Karpas-422 (cell line): ENCODE measurements at regions not wholly inside any gene's neighbourhood (a gene's known extent, or its start where the extent isn't known, plus 50 kb on each side); places are given as distances from the start of the nearest gene placed in this dataset.

Experiments
- DNase-seq: peaks from one replicate; pipeline ENCODE4 v3.0.0-alpha.2; 2015
- H2AFZ ChIP-seq: fragments of 200-600 bp; sonication (generic); 2 replicates; pipeline ENCODE4 v1.6.1; 2014; ENCODE audit warnings: antibody characterized with exemption, low read length, mixed read lengths
- H3K27ac ChIP-seq: fragments of 200-600 bp; sonication (generic); 2 replicates; pipeline ENCODE4 v1.5.1; 2014; ENCODE audit warnings: mild to moderate bottlenecking, low read length, moderate library complexity
- H3K27me3 ChIP-seq: fragments of 200-600 bp; sonication (generic); 2 replicates; pipeline ENCODE4 v1.6.1; 2014; ENCODE audit warnings: low read length, mixed read lengths
- H3K36me3 ChIP-seq: fragments of 200-600 bp; sonication (generic); 2 replicates; pipeline ENCODE4 v1.6.1; 2014; ENCODE audit warnings: low read length, mixed read lengths; ENCODE audit not compliant: insufficient read depth
- H3K4me1 ChIP-seq: fragments of 200-600 bp; sonication (generic); 2 replicates; pipeline ENCODE4 v1.6.1; 2014; ENCODE audit warnings: mild to moderate bottlenecking, low read length, mixed read lengths
- H3K4me2 ChIP-seq: fragments of 200-600 bp; sonication (generic); 2 replicates; pipeline ENCODE4 v1.6.1; 2014; ENCODE audit warnings: low read length, low read depth, mild to moderate bottlenecking; ENCODE audit not compliant: poor library complexity, severe bottlenecking
- H3K4me3 ChIP-seq: fragments of 200-600 bp; sonication (generic); 2 replicates; pipeline ENCODE4 v1.5.1; 2014; ENCODE audit warnings: mild to moderate bottlenecking, antibody characterized with exemption, low read length, mixed read lengths
- H3K79me2 ChIP-seq: fragments of 200-600 bp; sonication (generic); 2 replicates; pipeline ENCODE4 v1.6.1; 2014; ENCODE audit warnings: mild to moderate bottlenecking, low read length, mixed read lengths
- H3K9ac ChIP-seq: fragments of 200-600 bp; sonication (generic); 2 replicates; pipeline ENCODE4 v1.6.0; 2014; ENCODE audit warnings: low read length
- H3K9me2 ChIP-seq: fragments of 200-600 bp; sonication (generic), shearing (Covaris generic); replicated peaks from 2 replicates; pipeline ENCODE4 v1.6.0; 2014; ENCODE audit warnings: mild to moderate bottlenecking, low read length, moderate library complexity; ENCODE audit not compliant: insufficient read depth
- H3K9me3 ChIP-seq: fragments of 300-700, 200-600 bp; sonication (generic); 2 replicates; pipeline ENCODE4 v1.6.1; 2014; ENCODE audit warnings: low read length, mixed read lengths
- H4K20me1 ChIP-seq: fragments of 200-600 bp; sonication (generic); 2 replicates; pipeline ENCODE4 v1.6.1; 2014; ENCODE audit warnings: mild to moderate bottlenecking, antibody characterized with exemption, low read length, low read depth; ENCODE audit not compliant: insufficient read depth

DNA sequence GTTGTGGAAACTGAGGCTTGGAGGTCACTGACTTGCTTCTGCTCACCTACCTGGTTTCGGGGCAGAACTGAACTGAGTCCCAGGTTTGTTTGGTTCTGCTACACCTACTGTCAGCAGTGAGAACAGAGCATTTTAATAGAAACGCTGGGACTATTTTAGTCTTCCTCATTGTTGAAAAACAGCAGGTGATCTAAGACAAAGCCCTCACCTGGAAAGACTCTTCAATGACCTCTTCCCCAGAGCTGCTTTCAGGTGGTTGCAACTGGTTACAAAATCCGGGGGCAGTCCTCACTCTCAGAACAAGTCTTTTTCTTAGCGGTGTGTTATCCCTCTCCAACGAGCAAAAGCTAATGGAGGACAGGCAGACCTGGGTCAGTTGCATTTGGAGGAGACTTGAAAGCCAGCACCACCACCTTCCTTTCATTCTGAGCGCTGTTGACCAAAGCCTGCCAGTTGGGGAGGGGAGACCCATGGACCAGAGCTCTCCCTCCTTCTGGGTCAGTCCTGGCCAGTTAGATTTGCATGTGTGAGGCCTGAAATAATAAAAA lies 217.0 kb downstream of the NCK2 start:
- H3K4me2 ChIP-seq = no peak overlapping the region
- no peak overlapping the region for H3K9ac ChIP-seq
- H3K4me1 ChIP-seq = no peaks in the 10 kb centered on the region
- H3K4me3 ChIP-seq = no peak overlapping the region
- no peaks in the 10 kb centered on the region for H3K27me3 ChIP-seq
- no peaks in the 10 kb centered on the region for H3K79me2 ChIP-seq
- no peaks in the 10 kb centered on the region for H3K9me3 ChIP-seq
- no peak overlapping the region for H3K27ac ChIP-seq
- no peak for DNase-seq
- H4K20me1 ChIP-seq = no peaks in the 10 kb centered on the region
- no peak overlapping the region for H2AFZ ChIP-seq
- no peaks in the 10 kb centered on the region for H3K36me3 ChIP-seq
- H3K9me2 ChIP-seq = no peaks in the 10 kb centered on the region; the same call in 1 of the 2 replicates

DNA sequence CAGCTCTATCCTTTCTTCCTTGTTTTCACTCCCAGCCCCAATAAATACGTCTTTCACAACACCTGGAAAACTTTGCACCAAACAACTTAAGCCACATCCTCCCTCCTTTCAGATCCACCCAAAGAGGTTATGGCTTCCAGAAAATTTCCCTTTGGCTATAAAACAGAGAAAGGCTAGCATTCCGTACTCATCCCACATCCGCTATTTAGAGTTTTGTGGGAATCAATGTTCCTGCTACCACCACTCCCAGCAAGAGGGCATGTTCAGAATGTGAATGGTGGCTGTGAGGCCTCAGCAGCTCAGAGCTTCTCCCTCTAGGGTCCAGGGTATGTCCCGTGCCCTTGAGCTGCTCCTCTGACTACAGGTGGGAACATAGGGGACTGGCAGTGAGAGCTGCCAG lies 214.6 kb downstream of the NCK2 start:
- no peaks in the 10 kb centered on the region for H4K20me1 ChIP-seq
- no peaks in the 10 kb centered on the region for H3K36me3 ChIP-seq
- no peaks in the 10 kb centered on the region for H3K9me2 ChIP-seq

DNA sequence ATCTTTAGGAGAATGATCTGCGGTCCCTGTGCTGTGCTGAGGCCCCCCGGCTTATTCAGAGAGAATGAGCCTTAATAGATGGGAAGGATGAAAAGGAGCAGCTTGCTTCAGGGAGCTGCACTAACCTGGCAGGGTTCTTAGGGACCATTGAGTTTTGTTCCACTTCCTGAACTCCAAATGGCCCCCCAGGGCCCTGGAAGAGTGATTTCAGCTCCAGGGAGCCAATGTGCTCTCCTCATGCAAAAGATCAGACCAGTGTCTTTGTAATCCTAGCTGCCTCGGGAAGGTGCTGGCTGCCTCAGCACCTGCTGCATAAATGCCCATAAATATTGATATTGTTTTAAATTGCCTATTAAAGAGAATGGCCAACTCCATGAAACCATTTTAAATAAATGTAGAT lies 210.2 kb downstream of the NCK2 start:
- Histone ChIP-seq H3K4me1 (no peaks in the 10 kb centered on the region), H3K27ac (no peak overlapping the region), H3K9me2 (no peaks in the 10 kb centered on the region), H3K27me3 (no peaks in the 10 kb centered on the region), H3K9ac (no peak overlapping the region), H3K4me3 (no peak overlapping the region), H3K79me2 (no peaks in the 10 kb centered on the region), H3K4me2 (no peak overlapping the region), H3K9me3 (no peaks in the 10 kb centered on the region), H4K20me1 (no peaks in the 10 kb centered on the region), H3K36me3 (no peaks in the 10 kb centered on the region), H2AFZ (no peak overlapping the region)
- no peak for DNase-seq

More for the DNA sequence above, 214.6 kb downstream of the NCK2 start:
- no peak overlapping the region for H3K4me2 ChIP-seq
- H3K9me3 ChIP-seq = no peaks in the 10 kb centered on the region
- DNase-seq = no peak
- H3K79me2 ChIP-seq = no peaks in the 10 kb centered on the region
- no peak overlapping the region for H3K4me3 ChIP-seq
- H3K9ac ChIP-seq = no peak overlapping the region
- no peaks in the 10 kb centered on the region for H3K4me1 ChIP-seq
- no peak overlapping the region for H3K27ac ChIP-seq
- no peaks in the 10 kb centered on the region for H3K27me3 ChIP-seq
- H2AFZ ChIP-seq = no peak overlapping the region

DNA sequence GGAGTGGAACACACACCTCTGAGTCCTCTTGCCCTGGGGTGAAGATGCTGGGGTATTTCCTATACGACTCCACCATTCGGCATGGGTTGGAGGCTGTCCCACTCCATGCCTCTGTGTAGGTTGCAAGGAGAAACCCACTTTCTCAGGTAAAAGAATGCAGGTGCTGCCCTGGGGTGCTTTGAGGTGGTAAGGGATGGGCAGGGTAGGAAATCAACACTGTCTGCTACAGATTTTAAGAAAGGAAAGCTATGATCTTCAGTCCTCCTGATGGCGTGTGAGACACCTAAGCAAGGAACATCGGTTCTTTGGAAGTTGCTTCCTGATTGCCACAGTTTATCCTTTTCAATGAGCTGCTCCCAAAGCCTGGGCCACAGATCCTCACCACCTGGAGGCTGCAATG lies 209.2 kb downstream of the NCK2 start:
- no peak overlapping the region for H3K4me2 ChIP-seq
- no peaks in the 10 kb centered on the region for H3K9me3 ChIP-seq
- no peaks in the 10 kb centered on the region for H3K27me3 ChIP-seq
- no peaks in the 10 kb centered on the region for H3K4me1 ChIP-seq
- H2AFZ ChIP-seq = no peak overlapping the region
- H3K9ac ChIP-seq = no peak overlapping the region
- no peaks in the 10 kb centered on the region for H3K79me2 ChIP-seq
- H3K27ac ChIP-seq = no peak overlapping the region
- H3K4me3 ChIP-seq = no peak overlapping the region
- H3K36me3 ChIP-seq = no peaks in the 10 kb centered on the region
- H3K9me2 ChIP-seq = no peaks in the 10 kb centered on the region
- no peaks in the 10 kb centered on the region for H4K20me1 ChIP-seq
- no peak for DNase-seq

DNA sequence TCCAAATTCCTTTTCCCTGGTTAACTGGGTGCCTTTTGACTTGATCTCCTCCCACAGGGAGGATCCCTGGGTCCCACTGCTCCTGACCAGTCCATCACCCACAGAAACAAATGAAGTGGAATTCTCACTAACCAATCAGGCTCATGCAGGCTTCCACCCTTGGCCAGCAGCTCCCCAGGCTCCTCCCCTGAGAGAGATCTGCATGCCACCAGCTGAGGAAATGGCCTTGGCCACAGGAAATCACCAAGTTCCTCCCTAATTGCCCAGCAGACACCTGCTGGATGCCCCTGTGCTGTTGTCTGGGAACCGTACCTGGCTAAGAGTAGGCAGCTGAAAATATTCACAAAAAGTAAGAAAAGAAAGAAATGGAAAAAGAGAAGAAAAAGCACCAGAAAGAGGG lies 207.4 kb downstream of the NCK2 start:
- Histone ChIP-seq H3K4me2 (no peak overlapping the region), H3K9me2 (no peaks in the 10 kb centered on the region), H3K9ac (no peak overlapping the region), H3K27me3 (no peaks in the 10 kb centered on the region), H3K79me2 (no peaks in the 10 kb centered on the region), H3K27ac (no peak overlapping the region), H3K4me1 (no peaks in the 10 kb centered on the region), H2AFZ (no peak overlapping the region), H4K20me1 (no peaks in the 10 kb centered on the region), H3K36me3 (no peaks in the 10 kb centered on the region), H3K4me3 (no peak overlapping the region), H3K9me3 (no peaks in the 10 kb centered on the region)
- DNase-seq = no peak

DNA sequence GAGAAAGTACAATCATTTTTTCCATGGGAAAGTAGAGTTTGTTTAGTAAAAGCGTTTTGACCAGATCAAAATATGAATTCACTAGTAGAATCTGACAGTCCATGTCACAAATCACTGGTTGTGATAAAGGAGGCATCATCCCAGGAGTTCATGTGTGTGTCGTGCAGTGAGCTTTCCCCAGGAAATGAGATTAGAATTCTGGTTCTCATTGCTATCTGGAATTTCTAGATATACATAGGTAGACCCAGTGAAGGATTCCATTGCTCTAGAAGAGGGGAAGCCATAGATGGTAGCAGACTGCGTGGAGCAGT lies 206.6 kb downstream of the NCK2 start:
- Histone ChIP-seq H3K9me2 (no peaks in the 10 kb centered on the region), H3K4me3 (no peak overlapping the region)

DNA sequence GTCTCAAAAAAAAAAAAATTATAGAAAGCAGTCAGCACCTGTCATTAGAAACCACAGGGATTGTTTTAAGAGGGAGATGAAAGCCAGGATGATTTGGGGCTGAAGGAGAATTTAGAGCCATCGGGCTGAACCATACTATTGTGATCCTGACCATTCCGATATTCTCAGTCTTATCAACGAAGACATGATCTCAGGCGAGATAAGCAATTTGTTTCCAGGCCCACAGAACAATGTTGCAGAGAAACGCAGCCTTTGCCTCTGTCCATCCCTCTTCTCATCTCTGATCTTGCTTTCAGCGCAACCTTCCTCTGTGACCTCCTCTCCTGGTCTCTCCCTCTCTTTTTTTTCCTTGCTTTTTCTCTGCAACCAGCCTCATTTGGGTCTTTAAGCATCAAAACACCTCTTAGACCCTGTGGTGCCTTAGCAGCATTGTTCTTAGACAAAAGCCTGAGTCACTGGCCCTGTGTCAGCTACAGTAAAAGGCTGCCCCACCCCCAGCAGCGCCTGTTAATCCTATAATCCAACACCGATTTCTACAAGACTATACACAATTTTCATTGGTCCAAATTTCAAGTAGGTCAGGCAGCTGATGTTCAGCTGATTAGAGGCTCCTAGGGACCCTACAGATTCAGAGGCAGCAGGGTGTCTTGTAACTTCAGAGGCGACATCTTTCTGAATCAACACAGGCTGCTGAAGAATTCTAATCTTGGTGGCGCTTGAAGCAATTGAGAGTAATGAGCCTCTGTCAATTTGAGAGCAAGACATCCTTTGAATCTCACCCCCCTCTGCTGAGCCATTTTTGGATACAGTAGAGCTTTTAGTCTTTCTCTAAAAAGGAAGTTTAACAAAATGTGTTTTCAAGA lies 206.0 kb downstream of the NCK2 start:
- H3K27me3 ChIP-seq = no peaks in the 10 kb centered on the region
- no peaks in the 10 kb centered on the region for H3K4me1 ChIP-seq
- H3K79me2 ChIP-seq = no peaks in the 10 kb centered on the region
- H4K20me1 ChIP-seq = no peaks in the 10 kb centered on the region
- H3K9ac ChIP-seq = no peak overlapping the region
- no peaks in the 10 kb centered on the region for H3K9me2 ChIP-seq
- no peaks in the 10 kb centered on the region for H3K36me3 ChIP-seq
- no peak overlapping the region for H3K4me2 ChIP-seq
- DNase-seq = no peak
- no peak overlapping the region for H3K4me3 ChIP-seq
- H2AFZ ChIP-seq = no peak overlapping the region
- no peak overlapping the region for H3K27ac ChIP-seq
- H3K9me3 ChIP-seq = no peaks in the 10 kb centered on the region

More for the DNA sequence above, 206.6 kb downstream of the NCK2 start:
- Histone ChIP-seq H2AFZ (no peak overlapping the region), H3K4me1 (no peaks in the 10 kb centered on the region), H3K9ac (no peak overlapping the region), H3K36me3 (no peaks in the 10 kb centered on the region), H3K27me3 (no peaks in the 10 kb centered on the region), H3K79me2 (no peaks in the 10 kb centered on the region), H3K9me3 (no peaks in the 10 kb centered on the region), H3K4me2 (no peak overlapping the region), H3K27ac (no peak overlapping the region), H4K20me1 (no peaks in the 10 kb centered on the region)
- DNase-seq = no peak

DNA sequence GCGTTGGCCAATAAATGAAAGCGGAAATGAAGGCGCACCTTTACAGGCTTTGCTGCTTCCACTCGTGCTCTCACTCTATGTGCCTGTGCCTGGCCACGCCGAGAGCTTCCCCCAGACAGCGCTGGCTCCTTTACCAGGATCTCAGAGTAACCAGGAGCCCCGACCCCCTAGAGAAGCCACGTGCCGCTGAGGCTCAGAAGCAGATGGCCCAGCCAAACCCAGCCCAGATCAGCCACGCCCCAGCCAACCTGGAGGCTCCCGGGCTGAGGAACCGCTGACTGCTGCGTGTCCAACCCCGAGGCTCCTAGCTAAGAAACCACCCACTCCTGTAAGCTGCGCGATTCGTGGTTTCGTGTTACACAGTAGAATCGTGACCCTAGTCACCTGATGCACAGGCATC lies 199.3 kb downstream of the NCK2 start:
- H3K27me3 ChIP-seq = no peaks in the 10 kb centered on the region
- no peaks in the 10 kb centered on the region for H3K79me2 ChIP-seq
- H3K9me2 ChIP-seq = no peaks in the 10 kb centered on the region
- no peak for DNase-seq
- no peak overlapping the region for H3K27ac ChIP-seq
- no peaks in the 10 kb centered on the region for H3K4me1 ChIP-seq
- H2AFZ ChIP-seq = no peak overlapping the region
- H4K20me1 ChIP-seq = no peaks in the 10 kb centered on the region
- H3K9me3 ChIP-seq = no peaks in the 10 kb centered on the region
- H3K36me3 ChIP-seq = no peaks in the 10 kb centered on the region
- no peak overlapping the region for H3K9ac ChIP-seq
- no peak overlapping the region for H3K4me2 ChIP-seq
- H3K4me3 ChIP-seq = no peak overlapping the region
